Hematopoietic multipotent progenitor cell treated with erythropoietin and hydrocortisone succinate and interleukin-3 and kit ligand, for 6 days (in vitro differentiated cells): ENCODE measurements at regions not wholly inside any gene's neighbourhood (a gene's known extent, or its start where the extent isn't known, plus 50 kb on each side); places are given as distances from the start of the nearest gene placed in this dataset.
"Not testable (repeated sequence)": the region's sequence is repeated elsewhere in the genome, so short reads cannot be mapped to it uniquely, and the experiment has no call there.

ENCODE experiments used
- DNase-seq: peaks from one replicate; pipeline ENCODE4 v3.0.0-alpha.2; 2015

GRCh38 chr2:595141-595815 is 81.9 kb downstream of the TMEM18 start:
- DNase-seq = no peak

DNA sequence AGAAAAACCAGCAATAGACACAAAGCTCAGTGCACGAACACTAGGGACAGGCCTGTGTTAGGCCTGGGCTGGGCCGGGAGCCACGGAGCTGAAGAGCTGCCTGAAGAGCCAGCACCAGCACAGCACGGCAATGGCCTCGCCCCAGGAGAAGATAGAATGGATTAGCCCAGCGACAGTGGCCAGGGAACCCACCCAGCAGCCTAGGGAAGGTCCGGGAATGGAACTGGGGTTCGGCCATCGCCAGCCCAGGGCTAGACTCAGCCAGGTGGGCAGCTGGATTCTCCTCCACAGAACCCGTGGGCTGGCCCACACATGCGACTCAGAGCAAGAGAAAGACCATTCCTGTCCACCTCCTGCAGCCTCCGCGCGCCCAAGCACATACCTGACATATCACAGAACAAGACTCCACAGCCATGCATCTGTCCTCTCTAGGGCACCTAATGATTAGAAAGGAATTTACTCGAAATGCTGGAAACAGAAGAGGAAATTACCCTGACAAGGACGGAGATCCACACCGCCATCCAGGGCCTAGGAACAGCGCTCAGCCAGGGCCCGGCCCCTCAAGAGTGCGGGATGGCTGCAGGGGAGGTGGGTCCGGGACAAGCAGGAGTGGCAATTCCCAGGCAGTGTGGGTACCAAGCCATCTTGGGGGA is 82.8 kb downstream of the TMEM18 start:
- DNase-seq = no peak

DNA sequence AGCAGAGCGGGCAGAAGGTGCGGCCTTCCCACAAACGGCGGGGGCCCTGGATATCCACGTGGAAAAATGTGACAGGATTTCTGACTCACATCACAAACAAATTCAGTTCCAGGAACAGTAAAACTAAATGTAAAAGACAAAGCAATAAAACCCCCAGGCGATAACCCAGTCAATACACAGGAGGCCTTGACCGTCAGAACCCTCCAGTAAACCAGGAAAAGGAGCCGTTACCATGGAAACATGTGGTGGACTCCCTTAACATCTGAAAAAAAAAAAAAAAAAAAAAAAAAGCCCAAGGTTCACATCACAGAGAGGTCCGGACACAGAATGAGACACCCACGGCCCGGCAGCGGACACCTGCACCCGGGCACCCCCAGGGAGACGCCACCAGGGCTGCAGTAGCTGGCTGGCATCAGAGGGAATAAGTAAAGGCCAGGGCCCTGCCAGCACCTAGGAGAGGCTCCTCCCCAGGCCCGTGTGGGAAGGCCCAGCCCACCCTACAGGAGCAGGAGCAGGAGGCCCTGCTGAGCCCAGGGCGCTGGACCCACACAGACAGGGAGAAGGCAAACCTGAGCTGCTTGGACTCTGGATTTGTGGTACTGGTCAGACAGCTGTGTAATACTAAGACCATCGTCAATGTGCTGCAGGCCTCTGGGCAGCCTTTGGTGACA is 83.7 kb downstream of the TMEM18 start:
- no peak for DNase-seq

DNA sequence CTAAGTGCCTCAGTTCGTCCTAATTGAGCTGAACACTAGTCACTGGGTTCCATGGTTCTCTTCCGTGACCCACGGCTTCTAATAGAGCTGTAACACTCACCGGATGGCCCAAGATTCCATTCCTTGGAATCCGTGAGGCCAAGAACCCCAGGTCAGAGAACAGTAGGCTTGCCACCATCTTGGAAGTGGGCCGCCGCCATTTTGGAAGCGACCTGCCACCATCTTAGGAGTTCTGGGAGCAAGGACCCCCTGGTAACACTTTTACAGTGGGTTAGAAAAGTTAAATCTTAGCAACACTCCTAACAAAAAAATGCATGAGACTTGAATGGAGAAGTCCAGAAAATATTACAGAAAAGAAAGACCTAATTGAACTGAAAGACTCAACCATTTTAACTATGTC is 84.5 kb downstream of the TMEM18 start:
- DNase-seq = no peak

- no peak for DNase-seq
Measured at GRCh38 chr2:590214-591175, 86.7 kb downstream of the TMEM18 start.

DNA sequence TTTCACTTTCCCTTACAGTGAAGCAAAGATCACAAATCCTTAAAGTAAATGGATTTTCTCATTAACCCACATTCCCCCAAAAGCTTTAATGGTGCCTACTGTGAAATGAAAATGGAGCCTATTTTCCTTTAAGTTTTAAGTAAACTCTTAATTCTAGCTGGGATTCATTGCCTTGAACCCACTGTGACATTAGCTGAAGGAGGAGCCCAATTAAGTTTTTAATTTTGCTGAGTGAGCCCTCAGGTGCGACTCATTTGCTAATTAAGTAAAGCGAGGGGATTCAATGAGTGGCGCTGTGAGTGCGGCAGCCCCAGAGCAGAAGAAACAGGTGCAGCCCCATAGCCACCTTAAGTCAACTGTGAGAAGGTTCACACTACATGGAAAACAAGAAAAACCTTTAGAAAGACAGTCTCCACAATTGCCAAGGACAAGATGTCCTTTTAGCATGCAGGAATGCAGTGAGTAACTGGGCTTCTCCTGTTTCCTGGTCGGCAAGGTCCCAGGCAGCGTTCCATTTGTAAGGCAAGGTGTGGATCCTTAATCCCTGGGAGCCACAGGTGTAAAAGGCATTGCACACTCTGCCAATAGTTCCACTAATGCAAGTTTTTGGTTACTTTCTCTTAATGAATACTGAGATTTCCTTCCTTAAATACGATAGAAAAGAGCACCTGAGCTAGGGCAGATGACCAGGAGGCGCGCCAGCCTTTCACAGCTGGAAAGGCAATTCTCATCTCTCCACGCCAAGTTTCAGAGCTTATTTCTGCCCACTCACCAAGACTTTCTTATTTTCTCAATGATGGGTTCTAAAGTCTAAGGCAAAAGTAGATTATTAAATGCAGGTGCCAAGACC is 87.7 kb downstream of the TMEM18 start:
- no peak for DNase-seq

DNA sequence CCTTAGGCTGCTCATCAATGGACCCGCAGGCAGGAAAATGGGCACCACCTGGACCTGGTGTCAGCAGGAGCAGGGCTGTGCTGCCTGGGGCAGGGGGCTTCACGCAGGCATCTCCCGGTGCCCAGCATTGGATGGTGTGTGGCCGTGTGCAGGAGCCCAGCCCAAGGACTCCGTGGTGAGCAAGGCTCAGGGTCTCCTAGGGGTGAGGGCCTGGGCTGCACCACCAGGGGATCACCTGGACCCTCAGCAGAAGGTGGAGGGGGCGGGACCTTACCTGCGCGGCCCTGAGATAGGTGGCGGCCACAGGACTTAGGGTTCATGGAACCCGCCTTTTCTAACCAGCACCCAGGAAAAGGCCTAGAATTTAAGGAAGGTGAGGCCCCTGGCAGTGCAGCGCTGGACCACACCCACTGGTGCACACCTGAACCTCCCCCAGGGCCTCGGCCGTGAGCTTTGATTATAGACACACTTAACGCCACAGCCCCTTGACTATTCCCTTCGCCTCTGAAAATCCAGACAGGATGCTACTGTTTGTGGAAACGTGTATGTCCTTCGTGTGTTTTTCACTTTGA is 89.0 kb downstream of the TMEM18 start:
- no peak for DNase-seq

DNA sequence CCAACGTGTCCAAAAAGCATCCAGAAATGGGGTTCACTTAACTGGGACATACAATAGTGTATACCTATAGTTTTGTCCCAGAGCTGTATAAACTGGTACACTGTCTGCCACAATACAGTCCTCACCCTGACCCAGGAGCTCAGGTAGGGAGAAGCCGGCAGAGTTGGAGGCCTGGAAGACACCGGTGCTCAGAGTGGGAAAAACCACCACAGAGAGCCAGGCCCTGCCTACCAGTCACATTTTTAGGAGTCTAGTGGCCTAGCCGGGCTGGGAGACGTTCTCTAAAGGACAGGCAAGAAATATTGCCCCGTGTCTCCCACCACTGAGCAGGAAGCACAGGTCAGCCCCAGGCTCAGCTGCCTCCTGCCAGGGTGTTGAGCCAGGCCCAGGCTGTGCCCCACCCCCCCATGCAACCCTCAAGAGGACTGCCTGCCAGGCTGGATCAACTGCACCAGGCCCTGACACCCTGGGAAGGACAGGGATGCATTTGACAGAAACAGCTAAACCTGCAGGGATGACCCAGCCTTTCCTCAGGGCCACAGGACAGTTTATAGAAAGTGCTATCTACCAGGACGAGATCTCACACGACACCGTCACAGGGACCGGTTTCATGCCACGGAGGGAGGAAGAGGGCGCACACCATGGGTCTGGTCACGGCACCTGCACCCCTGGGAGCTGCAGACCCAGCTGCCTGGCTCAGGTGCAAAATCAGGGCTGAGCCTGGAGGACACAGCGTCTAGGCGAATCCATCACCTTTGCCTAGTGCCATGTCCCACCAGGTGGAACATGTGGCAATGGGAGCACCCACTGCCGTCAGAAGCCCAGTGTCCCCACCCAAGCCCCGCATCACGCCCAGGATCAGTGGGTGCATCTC is 89.9 kb downstream of the TMEM18 start:
- DNase-seq = no peak

DNA sequence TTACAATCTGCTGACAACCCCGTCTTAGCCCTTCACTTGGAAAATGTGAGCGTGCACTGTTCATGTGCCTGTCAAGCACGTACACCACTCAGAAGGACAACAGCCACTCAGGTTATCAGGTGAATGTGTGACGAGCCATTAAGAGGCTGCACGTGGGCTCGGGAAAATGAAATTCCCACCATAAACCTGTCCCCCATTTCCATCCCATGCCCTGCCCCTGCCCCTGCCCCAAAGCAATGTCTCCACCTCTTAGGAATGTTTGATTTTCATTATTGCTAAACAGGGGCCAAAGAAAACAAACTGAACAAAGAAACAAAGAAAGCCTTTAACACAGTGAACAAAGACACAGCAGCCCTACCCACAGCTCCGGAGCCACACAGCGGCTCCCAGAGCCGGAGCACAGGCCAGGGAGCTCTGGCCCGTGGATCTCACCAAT is 90.5 kb downstream of the TMEM18 start:
- DNase-seq = no peak

DNA sequence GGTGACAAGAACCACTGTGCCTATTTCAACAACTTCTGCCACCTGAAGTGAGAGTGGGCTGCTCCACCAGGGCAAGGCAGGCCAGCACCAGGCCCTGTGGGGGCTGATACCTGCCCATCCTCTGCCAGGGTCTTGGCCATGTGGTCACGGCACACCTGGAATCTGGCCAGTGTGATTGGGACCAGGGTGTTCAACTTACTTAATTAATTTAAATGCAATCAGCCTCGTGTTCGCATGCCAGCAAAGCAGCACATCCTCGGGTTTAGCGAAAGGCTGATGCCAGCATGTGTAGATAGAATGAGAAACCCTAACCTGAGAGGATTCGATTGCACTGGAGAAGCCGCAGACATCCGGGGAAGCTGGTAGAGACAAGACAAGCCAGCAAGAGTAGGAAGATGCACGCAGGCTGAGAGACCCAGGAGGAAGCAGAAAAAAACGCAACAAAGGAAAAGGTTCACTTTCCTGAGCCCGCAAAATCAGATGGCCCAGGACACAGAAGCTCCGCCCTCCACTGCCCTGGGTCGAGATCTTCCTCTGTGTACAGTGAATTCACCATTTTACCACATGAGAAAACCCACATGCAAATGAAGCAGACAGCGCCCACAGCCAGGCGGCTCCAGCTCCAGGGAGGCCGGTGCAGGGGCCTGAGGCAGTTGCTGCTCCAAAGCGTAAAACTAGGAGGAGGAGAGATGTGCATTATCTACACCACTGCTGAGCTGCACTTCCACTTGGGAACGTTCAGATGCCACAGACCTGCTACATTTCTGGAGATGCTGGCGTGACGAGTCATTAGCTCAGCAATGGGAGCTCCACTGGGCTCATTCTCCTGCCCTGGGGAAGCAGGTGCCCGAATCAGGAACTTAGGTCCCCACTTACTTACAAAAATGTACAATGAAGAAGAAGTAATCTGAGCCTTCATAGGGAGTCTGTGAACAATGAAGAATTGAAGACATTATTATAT is 92.1 kb downstream of the TMEM18 start:
- peak; percentile 12 for DNase-seq

DNA sequence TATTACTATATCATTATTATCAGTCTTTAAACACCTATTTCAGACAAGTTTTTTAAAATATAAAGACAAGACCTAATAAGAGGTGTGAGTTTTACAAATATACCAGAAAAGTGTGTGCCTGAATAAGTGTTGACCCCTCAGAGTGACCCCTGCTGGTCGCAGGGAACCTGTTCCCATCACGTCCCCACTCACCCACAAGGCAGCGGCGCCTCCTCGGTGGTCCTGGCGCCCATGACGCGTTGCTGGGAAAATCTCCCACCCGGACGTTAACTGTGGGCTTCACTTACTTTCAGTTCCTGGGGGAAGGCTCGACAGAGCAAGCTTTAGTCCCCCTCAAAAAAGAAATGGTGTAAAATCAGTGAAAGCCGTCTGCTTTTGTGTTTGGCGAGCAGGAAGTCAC is 93.5 kb downstream of the TMEM18 start:
- DNase-seq = no peak

DNA sequence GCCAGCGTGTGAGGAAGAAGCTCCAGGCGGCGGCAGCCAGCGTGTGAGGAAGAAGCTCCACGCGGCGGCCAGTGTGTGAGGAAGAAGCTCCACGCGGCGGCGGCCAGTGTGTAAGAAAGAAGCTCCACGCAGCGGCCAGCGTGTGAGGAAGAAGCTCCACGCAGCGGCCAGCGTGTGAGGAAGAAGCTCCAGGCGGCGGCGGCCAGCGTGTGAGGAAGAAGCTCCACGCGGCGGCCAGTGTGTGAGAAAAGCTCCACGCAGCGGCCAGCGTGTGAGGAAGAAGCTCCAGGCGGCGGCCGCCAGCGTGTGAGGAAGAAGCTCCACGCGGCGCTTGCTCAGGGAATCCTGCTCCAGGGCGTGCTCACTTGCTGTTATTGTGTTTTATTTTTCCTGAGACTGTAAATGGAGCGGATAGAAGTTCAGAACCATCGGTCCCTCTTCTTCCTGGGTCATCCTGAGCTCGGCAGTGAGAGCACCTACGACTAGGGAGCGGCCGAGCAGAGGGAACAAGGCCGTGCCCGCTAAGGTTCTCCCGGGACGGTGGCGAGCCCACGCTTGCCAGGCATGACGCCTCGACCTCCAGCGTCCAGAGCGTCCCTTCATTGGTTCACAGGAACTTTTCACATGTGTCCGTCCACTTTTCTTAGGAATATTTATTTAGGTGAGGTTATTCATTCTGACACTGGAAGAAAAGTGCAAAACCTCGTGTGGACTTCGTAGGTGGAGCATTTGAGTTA is 94.2 kb downstream of the TMEM18 start:
- DNase-seq = no peak

- not testable (repeated sequence) for DNase-seq
Measured at GRCh38 chr2:582289-582688, 94.9 kb downstream of the TMEM18 start.

GRCh38 chr2:579961-580360 is 97.2 kb downstream of the TMEM18 start:
- no peak for DNase-seq

DNA sequence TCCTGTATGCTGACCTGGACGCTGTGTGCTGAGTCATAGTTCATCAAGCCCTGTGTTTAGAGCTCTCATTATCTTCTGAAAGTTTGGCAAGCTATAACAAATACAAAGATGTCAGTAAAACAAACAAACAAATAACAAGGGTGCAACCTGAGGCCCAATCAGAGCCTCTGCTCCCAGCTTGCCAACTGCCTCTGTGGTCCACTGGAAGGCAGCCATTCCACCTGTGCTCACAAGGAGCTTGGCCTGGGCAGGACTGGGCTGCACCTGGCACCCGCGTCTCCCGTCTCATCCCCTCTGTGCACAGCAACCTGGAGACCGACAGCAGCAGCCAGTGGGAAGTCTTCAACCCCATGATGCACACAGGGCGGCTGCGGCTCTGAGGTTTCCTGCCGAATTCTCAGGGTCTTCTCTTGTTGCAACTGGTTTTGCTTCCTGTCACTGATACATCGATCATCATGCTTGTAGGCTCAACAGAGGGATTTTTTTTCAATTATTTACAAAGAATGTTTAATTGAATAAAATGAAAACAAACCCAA is 97.8 kb downstream of the TMEM18 start:
- DNase-seq = no peak

- no peak for DNase-seq
Measured at GRCh38 chr2:576292-576691, 100.9 kb downstream of the TMEM18 start.

DNA sequence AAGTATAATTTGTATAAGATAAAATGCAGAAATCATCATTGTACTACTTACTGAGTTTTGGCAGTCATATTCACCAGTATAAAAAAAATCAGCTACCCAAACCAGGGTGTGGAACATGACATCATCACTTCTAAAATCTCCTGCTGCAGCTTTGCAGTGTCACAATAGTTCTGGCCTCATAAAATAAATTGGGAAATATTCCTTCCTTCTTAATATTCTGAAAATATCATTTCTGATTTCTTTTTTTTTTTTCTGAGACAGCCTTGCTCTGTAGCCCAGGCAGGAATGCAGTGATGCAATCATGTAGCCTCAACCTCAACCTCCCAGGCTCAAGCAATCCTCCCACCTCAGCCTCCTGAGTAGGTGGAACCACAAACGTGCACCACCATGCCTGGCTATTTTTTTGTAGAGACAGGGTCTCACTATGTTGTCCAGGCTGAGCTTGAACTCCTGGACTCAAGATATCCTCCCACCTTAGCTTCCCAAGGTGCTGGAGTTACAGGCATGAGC is 101.4 kb downstream of the TMEM18 start:
- no peak for DNase-seq

DNA sequence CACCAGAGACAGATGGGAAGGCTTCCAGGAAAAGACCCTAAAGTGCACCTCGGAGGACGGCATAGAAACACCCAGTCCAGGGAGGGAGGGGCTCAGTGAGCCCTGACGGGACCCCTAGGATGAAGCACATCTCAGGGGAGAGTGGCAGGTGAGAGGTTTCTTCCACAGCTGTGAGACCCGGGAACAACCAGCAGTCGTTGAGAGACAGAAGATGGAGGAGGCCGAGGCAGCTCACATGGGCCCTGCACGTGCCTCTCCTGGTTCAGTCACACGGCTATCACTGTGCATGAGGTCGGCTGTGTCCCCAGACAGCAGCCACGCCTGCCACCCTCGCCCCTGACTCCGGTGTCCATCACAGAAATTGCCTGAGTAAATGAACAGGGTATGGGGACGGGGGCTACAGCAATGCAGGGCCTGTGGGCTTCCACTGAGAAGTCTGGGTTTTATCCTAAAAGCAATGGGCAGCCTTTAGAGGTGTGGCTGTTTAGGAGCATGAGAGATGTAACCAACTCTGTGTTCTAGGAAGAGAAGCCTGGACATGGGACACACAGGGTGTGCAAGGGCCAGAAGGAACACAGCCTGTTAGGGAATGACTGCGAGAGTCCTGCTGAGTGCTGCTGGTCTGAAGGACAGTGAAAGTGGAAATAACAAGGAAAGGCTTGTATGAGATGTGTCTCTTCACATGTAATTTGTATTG is 102.0 kb downstream of the TMEM18 start:
- no peak for DNase-seq
